Testis (tissue), 2 donors: ENCODE measurements at regions not wholly inside any gene's neighbourhood (a gene's known extent, or its start where the extent isn't known, plus 50 kb on each side); places are given as distances from the start of the nearest gene placed in this dataset.
A peak's percentile ranks its signal among the peaks of the same experiment; 100 is the strongest.

Experiments used
- DNase-seq: peaks from one replicate; pipeline ENCODE4 v3.0.0-alpha.2; 2019
- H3K27ac ChIP-seq, 2 donors: fragments of 200-600 bp; sonication (generic); one replicate each; pipeline ENCODE4 v1.5.1; 2019
- H3K27me3 ChIP-seq: fragments of 200-600 bp; sonication (generic); one replicate; pipeline ENCODE4 v1.5.1; 2019
- H3K36me3 ChIP-seq: fragments of 200-600 bp; sonication (generic); one replicate; pipeline ENCODE4 v1.5.1; 2017; ENCODE audit warnings: low read depth; ENCODE audit errors: missing control alignments
- H3K4me1 ChIP-seq: fragments of 200-600 bp; sonication (generic); one replicate; pipeline ENCODE4 v1.5.1; 2019
- H3K4me3 ChIP-seq, 2 donors: fragments of 200-600 bp; sonication (generic); one replicate each; pipeline ENCODE4 v1.5.1; 2017 to 2019
- H3K9me3 ChIP-seq: fragments of 200-600 bp; sonication (generic); one replicate; pipeline ENCODE4 v1.5.1; 2017
- CTCF ChIP-seq, 3 experiments: fragments of 450-650 bp in 2 of 3; fragments of 200-600 bp in 1 of 3; sonication (generic) in 1 of 3; IDR thresholded peaks; one replicate each; pipeline ENCODE4 v1.5.1; 2016 to 2019; ENCODE audit warnings: antibody characterized with exemption in 3 of 3, mild to moderate bottlenecking in 2 of 3, moderate library complexity in 1 of 3
- POLR2A ChIP-seq: fragments of 450-650 bp; IDR thresholded peaks from one replicate; pipeline ENCODE4 v1.6.1; 2017; ENCODE audit warnings: antibody characterized with exemption, mild to moderate bottlenecking, moderate library complexity
- WGBS, 2 donors: methylation state at CpG; one replicate each; pipeline ENCODE4 v1.1.5; 2018; 5-methylcytosine and 5-hydroxymethylcytosine counted together
- intact Hi-C: fragments of 100-400 bp; cut with DNase I; formaldehyde crosslinking; loops from one replicate; pipeline ENCODE4 v1.15.1; 2023; ENCODE audit warnings: low total_unique reads

GRCh38 chr2:215718436-215718835, 282.6 kb upstream of the FN1 start:
- no peak for DNase-seq
- H3K27ac ChIP-seq, result no peak overlapping the region

GRCh38 chr2:215717501-215718381, 281.9 kb upstream of the FN1 start:
- no peak overlapping the region for H3K27ac ChIP-seq
- no peak overlapping the region for H3K4me3 ChIP-seq
- intact Hi-C loops, result no loop called here
- H3K36me3 ChIP-seq, result no peaks in the 10 kb centered on the region
- peaks cover 5% of the 10 kb centered on the region for H3K4me1 ChIP-seq
- H3K9me3 ChIP-seq, result no peaks in the 10 kb centered on the region
- 61 to 66% methylated on average over 11 of the region's 11 CpGs for WGBS, 2 donors
- H3K27me3 ChIP-seq, result no peaks in the 10 kb centered on the region
- DNase-seq, result no peak
- TF ChIP-seq CTCF (IDR thresholded peaks at IDR 0.05) (no peak), POLR2A (no peak)

More at GRCh38 chr2:215718436-215718835, 282.6 kb upstream of the FN1 start:
- Histone ChIP-seq H3K9me3 (no peaks in the 10 kb centered on the region), H3K4me1 (peaks cover 5% of the 10 kb centered on the region), H3K4me3 (no peak overlapping the region), H3K27me3 (no peaks in the 10 kb centered on the region), H3K36me3 (no peaks in the 10 kb centered on the region)
- TF ChIP-seq POLR2A, result no peak
- no peak for TF ChIP-seq CTCF (IDR thresholded peaks at IDR 0.05)
- intact Hi-C loops, result no loop called here
- 49 to 66% methylated on average over 2 of the region's 2 CpGs for WGBS, 2 donors

GRCh38 chr2:215716956-215717355, 281.1 kb upstream of the FN1 start:
- H3K4me1 ChIP-seq, result peaks cover 5% of the 10 kb centered on the region
- H3K27ac ChIP-seq, result no peak overlapping the region
- no peaks in the 10 kb centered on the region for H3K9me3 ChIP-seq
- intact Hi-C loops, result no loop called here
- H3K4me3 ChIP-seq, result no peak overlapping the region
- no peak for DNase-seq
- WGBS, 2 donors, result 95 to 96% methylated on average over 6 of the region's 6 CpGs
- TF ChIP-seq POLR2A (no peak), CTCF (IDR thresholded peaks at IDR 0.05) (no peak)
- no peaks in the 10 kb centered on the region for H3K36me3 ChIP-seq
- H3K27me3 ChIP-seq, result no peaks in the 10 kb centered on the region

- TF ChIP-seq POLR2A (no peak), CTCF (IDR thresholded peaks at IDR 0.05) (no peak)
- Histone ChIP-seq H3K36me3 (no peaks in the 10 kb centered on the region), H3K27me3 (no peaks in the 10 kb centered on the region), H3K4me3 (no peak overlapping the region), H3K4me1 (peaks cover 4% of the 10 kb centered on the region), H3K9me3 (no peaks in the 10 kb centered on the region), H3K27ac (peak overlapping the region in 1 of 2 donors; percentile 4)
- no peak for DNase-seq
- WGBS, 2 donors, result 36 to 50% methylated on average over 2 of the region's 2 CpGs
- intact Hi-C loops, result no loop called here
Observed at GRCh38 chr2:215712871-215713790, 277.3 kb upstream of the FN1 start.
